OCI-LY7 (cell line): ENCODE measurements at regions not wholly inside any gene's neighbourhood (a gene's known extent, or its start where the extent isn't known, plus 50 kb on each side); places are given as distances from the start of the nearest gene placed in this dataset.

Experiments used
- BruUV-seq: library from RNA; stranded (reverse); fragments of 400-500 nt; replicated peaks from 2 replicates; lab custom pipeline; 2021; lab: Mats Ljungman, UMichigan
- CTCF ChIA-PET: fragments of 300-600 bp; sonication (Branson Sonifier 250); formaldehyde crosslinking; loops from one replicate; lab custom pipeline; 2022; ENCODE audit warnings: antibody characterized with exemption; ENCODE audit not compliant: unreplicated experiment; lab: Charles Lee
- POLR2A ChIA-PET: fragments of 300-600 bp; sonication (Branson Sonifier 250); formaldehyde crosslinking; loops from one replicate; lab custom pipeline; 2022; ENCODE audit warnings: antibody characterized with exemption; lab: Charles Lee
- DNase-seq: peaks from one replicate; pipeline ENCODE4 v3.0.0-alpha.2; 2015; ENCODE audit warnings: low spot score
- H2AFZ ChIP-seq: fragments of 200-600 bp; sonication (generic), shearing (Covaris generic); 2 replicates; pipeline ENCODE4 v1.6.1; 2014; ENCODE audit warnings: mild to moderate bottlenecking, antibody characterized with exemption, low read length, moderate library complexity
- H3K27ac ChIP-seq: fragments of 200-600 bp; sonication (generic); 2 replicates; pipeline ENCODE4 v1.5.1; 2014; ENCODE audit warnings: mixed run types, low read depth, mild to moderate bottlenecking, moderate library complexity, low read length, inconsistent platforms; ENCODE audit not compliant: poor library complexity, severe bottlenecking
- H3K36me3 ChIP-seq: fragments of 200-600 bp; sonication (generic); 2 replicates; pipeline ENCODE4 v1.6.1; 2014; ENCODE audit warnings: mild to moderate bottlenecking, antibody characterized with exemption, low read length, moderate library complexity, mixed read lengths; ENCODE audit not compliant: insufficient read depth
- H3K4me1 ChIP-seq: fragments of 200-600 bp; sonication (generic); 2 replicates; pipeline ENCODE4 v1.5.1; 2014; ENCODE audit warnings: mild to moderate bottlenecking, low read length; ENCODE audit not compliant: insufficient read depth, poor library complexity, severe bottlenecking
- H3K4me2 ChIP-seq: fragments of 200-600 bp; sonication (generic); 2 replicates; pipeline ENCODE4 v1.6.1; 2014; ENCODE audit warnings: mild to moderate bottlenecking, low read length
- H3K4me3 ChIP-seq: fragments of 200-600 bp; sonication (generic); 2 replicates; pipeline ENCODE4 v1.5.1; 2014; ENCODE audit warnings: mild to moderate bottlenecking, low read depth, low read length; ENCODE audit not compliant: poor library complexity, severe bottlenecking
- H3K79me2 ChIP-seq: fragments of 200-600 bp; sonication (generic); 2 replicates; pipeline ENCODE4 v1.6.1; 2016; ENCODE audit warnings: low read depth, mild to moderate bottlenecking, low read length, moderate library complexity, mixed read lengths; ENCODE audit not compliant: insufficient read depth
- H3K9me2 ChIP-seq: fragments of 200-600 bp; sonication (generic); 2 replicates; pipeline ENCODE4 v1.6.1; 2016; ENCODE audit warnings: mild to moderate bottlenecking, low read length, mixed read lengths; ENCODE audit not compliant: insufficient read depth
- H3K9me3 ChIP-seq: fragments of 200-600 bp; sonication (generic); 2 replicates; pipeline ENCODE4 v1.6.1; 2014; ENCODE audit warnings: mild to moderate bottlenecking, mixed run types, low read length, mixed read lengths
- H4K20me1 ChIP-seq: fragments of 200-600 bp; sonication (generic); 2 replicates; pipeline ENCODE4 v1.6.1; 2014; ENCODE audit warnings: mild to moderate bottlenecking, antibody characterized with exemption, low read length, moderate library complexity, mixed read lengths; ENCODE audit not compliant: insufficient read depth
- CTCF ChIP-seq: fragments of 200-600 bp; sonication (generic); conservative IDR thresholded peaks from 2 replicates; pipeline ENCODE4 v1.5.1; 2014; ENCODE audit warnings: mild to moderate bottlenecking, antibody characterized with exemption, low read length, moderate library complexity, mixed read lengths
- EZH2phosphoT487 ChIP-seq: fragments of 200-600 bp; sonication (generic); IDR thresholded peaks from 2 replicates; pipeline ENCODE4 v1.6.1; 2018; ENCODE audit warnings: low read depth, borderline replicate concordance, mild to moderate bottlenecking, mixed run types, antibody characterized with exemption, low read length, moderate library complexity, mixed read lengths
- intact Hi-C: fragments of 100-400 bp; cut with micrococcal nuclease; formaldehyde crosslinking; loops from one replicate; pipeline ENCODE4 v1.10.0; 2022; ENCODE audit not compliant: unreplicated experiment

- Histone ChIP-seq H3K9me2 (no peaks in the 10 kb centered on the region), H3K36me3 (no peaks in the 10 kb centered on the region), H4K20me1 (no peaks in the 10 kb centered on the region), H3K27ac (no peak overlapping the region), H3K9me3 (peaks cover 6% of the 10 kb centered on the region; the same call in 1 of the 2 replicates), H3K4me2 (no peak overlapping the region), H3K4me1 (peaks cover 34% of the 10 kb centered on the region), H3K4me3 (no peak overlapping the region), H3K79me2 (no peaks in the 10 kb centered on the region), H2AFZ (no peak overlapping the region)
- CTCF ChIA-PET, result interaction anchor here (0.5 kb wide), 1 partner anchor 238 kb away, joined by 4 read pairs; no protein-coding TSS in a partner anchor
- POLR2A ChIA-PET, result interaction anchor here (1.3 kb wide), 1 partner anchor 16 kb away, joined by 3 read pairs; no protein-coding TSS in a partner anchor
- intact Hi-C loops, result no loop called here
- DNase-seq, result no peak
- no TSS peak for BruUV-seq
- TF ChIP-seq CTCF (no peak), EZH2phosphoT487 (no peak)
Measured at GRCh38 chr2:64322433-64322832, 131.5 kb upstream of the LGALSL start.

- Histone ChIP-seq H3K4me3 (no peak overlapping the region), H3K4me1 (peaks cover 34% of the 10 kb centered on the region), H2AFZ (no peak overlapping the region), H3K27ac (no peak overlapping the region), H3K9me3 (peaks cover 6% of the 10 kb centered on the region; the same call in 1 of the 2 replicates), H3K9me2 (no peaks in the 10 kb centered on the region), H3K36me3 (no peaks in the 10 kb centered on the region), H3K79me2 (no peaks in the 10 kb centered on the region), H3K4me2 (no peak overlapping the region), H4K20me1 (no peaks in the 10 kb centered on the region)
- no TSS peak for BruUV-seq
- POLR2A ChIA-PET, result interaction anchor here (1.3 kb wide), 1 partner anchor 17 kb away, joined by 3 read pairs; no protein-coding TSS in a partner anchor
- CTCF ChIA-PET, result no interaction called here
- TF ChIP-seq CTCF (no peak), EZH2phosphoT487 (no peak)
- no peak for DNase-seq
- intact Hi-C loops, result no loop called here
Measured at GRCh38 chr2:64323197-64323596, 130.8 kb upstream of the LGALSL start.

- Histone ChIP-seq H3K4me2 (no peak overlapping the region), H4K20me1 (no peaks in the 10 kb centered on the region), H3K27ac (no peak overlapping the region), H2AFZ (no peak overlapping the region), H3K79me2 (no peaks in the 10 kb centered on the region), H3K9me3 (peaks cover 6% of the 10 kb centered on the region; the same call in 1 of the 2 replicates), H3K4me1 (peaks cover 44% of the 10 kb centered on the region), H3K9me2 (no peaks in the 10 kb centered on the region), H3K36me3 (no peaks in the 10 kb centered on the region), H3K4me3 (no peak overlapping the region)
- BruUV-seq, result no TSS peak
- POLR2A ChIA-PET, result interaction anchor here (0.6 to 1.2 kb wide), 4 partner anchors 11 to 224 kb away, joined by 3 to 4 read pairs (median 3); no protein-coding TSS in a partner anchor
- CTCF ChIA-PET, result no interaction called here
- no peak for DNase-seq
- no peak for TF ChIP-seq CTCF
- intact Hi-C loops, result loop anchor here (5.0 kb wide), 2 partner anchors 113 to 233 kb away; no protein-coding TSS in a partner anchor
Measured at GRCh38 chr2:64324746-64325410, 129.1 kb upstream of the LGALSL start.
